ENCODE measurements at regions not wholly inside any gene's neighbourhood (a gene's known extent, or its start where the extent isn't known, plus 50 kb on each side); places are given as distances from the start of the nearest gene placed in this dataset.
"Not testable (repeated sequence)": the region's sequence is repeated elsewhere in the genome, so short reads cannot be mapped to it uniquely, and the experiment has no call there.

GRCh38 chr6:43884652-43885022, 114.6 kb downstream of the VEGFA start:
- Histone ChIP-seq H2AFZ (ENCODE audit: low read length, unreplicated experiment) (no peak overlapping the region), H3K27ac (ENCODE audit: low read depth, low read length) (no peak overlapping the region), H3K27me3 (ENCODE audit: insufficient read depth, low read length) (no peaks in the 10 kb centered on the region), H3K4me3 (ENCODE audit: low read depth, low read length) (no peak overlapping the region), H3K79me2 (ENCODE audit: control insufficient read depth, insufficient read depth, low read length, unreplicated experiment) (no peaks in the 10 kb centered on the region), H3K36me3 (ENCODE audit: insufficient read depth, low read length) (no peaks in the 10 kb centered on the region), H3K4me1 (ENCODE audit: control insufficient read depth, insufficient read depth, low read length, unreplicated experiment) (no peaks in the 10 kb centered on the region)

- H3K79me2 ChIP-seq (ENCODE audit: control insufficient read depth, insufficient read depth, low read length, unreplicated experiment), result no peaks in the 10 kb centered on the region
- H3K36me3 ChIP-seq (ENCODE audit: insufficient read depth, low read length), result no peaks in the 10 kb centered on the region
- no peaks in the 10 kb centered on the region for H3K27me3 ChIP-seq (ENCODE audit: insufficient read depth, low read length)
- H2AFZ ChIP-seq (ENCODE audit: low read length, unreplicated experiment), result no peak overlapping the region
- no peak overlapping the region for H3K27ac ChIP-seq (ENCODE audit: low read depth, low read length)
- no peaks in the 10 kb centered on the region for H3K4me1 ChIP-seq (ENCODE audit: control insufficient read depth, insufficient read depth, low read length, unreplicated experiment)
- no peak overlapping the region for H3K4me3 ChIP-seq (ENCODE audit: low read depth, low read length)
These were observed 114.0 kb downstream of the VEGFA start for GRCh38 chr6:43883847-43884651.

- not testable (repeated sequence) for H3K27me3 ChIP-seq (ENCODE audit: insufficient read depth, low read length); H3K36me3 ChIP-seq (ENCODE audit: insufficient read depth, low read length); H3K79me2 ChIP-seq (ENCODE audit: control insufficient read depth, insufficient read depth, low read length, unreplicated experiment); H2AFZ ChIP-seq (ENCODE audit: low read length, unreplicated experiment); H3K4me3 ChIP-seq (ENCODE audit: low read depth, low read length); H3K4me1 ChIP-seq (ENCODE audit: control insufficient read depth, insufficient read depth, low read length, unreplicated experiment); H3K27ac ChIP-seq (ENCODE audit: low read depth, low read length)
These were observed 112.9 kb downstream of the VEGFA start for GRCh38 chr6:43882690-43883448.

GRCh38 chr6:43880236-43881137, 110.5 kb downstream of the VEGFA start:
- no peaks in the 10 kb centered on the region for H3K79me2 ChIP-seq (ENCODE audit: control insufficient read depth, insufficient read depth, low read length, unreplicated experiment)
- H3K36me3 ChIP-seq (ENCODE audit: insufficient read depth, low read length), result no peaks in the 10 kb centered on the region
- H3K27me3 ChIP-seq (ENCODE audit: insufficient read depth, low read length), result no peaks in the 10 kb centered on the region
- H3K27ac ChIP-seq (ENCODE audit: low read depth, low read length), result no peak overlapping the region
- no peak overlapping the region for H3K4me3 ChIP-seq (ENCODE audit: low read depth, low read length)
- no peak overlapping the region for H2AFZ ChIP-seq (ENCODE audit: low read length, unreplicated experiment)
- H3K4me1 ChIP-seq (ENCODE audit: control insufficient read depth, insufficient read depth, low read length, unreplicated experiment), result no peaks in the 10 kb centered on the region

- H3K27ac ChIP-seq (ENCODE audit: low read depth, low read length), result no peak overlapping the region
- no peaks in the 10 kb centered on the region for H3K79me2 ChIP-seq (ENCODE audit: control insufficient read depth, insufficient read depth, low read length, unreplicated experiment)
- H3K4me1 ChIP-seq (ENCODE audit: control insufficient read depth, insufficient read depth, low read length, unreplicated experiment), result no peaks in the 10 kb centered on the region
- H3K4me3 ChIP-seq (ENCODE audit: low read depth, low read length), result no peak overlapping the region
- no peaks in the 10 kb centered on the region for H3K27me3 ChIP-seq (ENCODE audit: insufficient read depth, low read length)
- no peak overlapping the region for H2AFZ ChIP-seq (ENCODE audit: low read length, unreplicated experiment)
- H3K36me3 ChIP-seq (ENCODE audit: insufficient read depth, low read length), result no peaks in the 10 kb centered on the region
These were observed 109.7 kb downstream of the VEGFA start for GRCh38 chr6:43879722-43880121.

- Histone ChIP-seq H3K36me3 (ENCODE audit: insufficient read depth, low read length) (no peaks in the 10 kb centered on the region), H3K27me3 (ENCODE audit: insufficient read depth, low read length) (no peaks in the 10 kb centered on the region), H3K27ac (ENCODE audit: low read depth, low read length) (no peak overlapping the region), H3K4me3 (ENCODE audit: low read depth, low read length) (no peak overlapping the region), H3K79me2 (ENCODE audit: control insufficient read depth, insufficient read depth, low read length, unreplicated experiment) (no peaks in the 10 kb centered on the region), H3K4me1 (ENCODE audit: control insufficient read depth, insufficient read depth, low read length, unreplicated experiment) (no peaks in the 10 kb centered on the region), H2AFZ (ENCODE audit: low read length, unreplicated experiment) (no peak overlapping the region)
These were observed 108.9 kb downstream of the VEGFA start for GRCh38 chr6:43878823-43879495.

- no peaks in the 10 kb centered on the region for H3K4me1 ChIP-seq (ENCODE audit: control insufficient read depth, insufficient read depth, low read length, unreplicated experiment)
- H3K27me3 ChIP-seq (ENCODE audit: insufficient read depth, low read length), result no peaks in the 10 kb centered on the region
- H2AFZ ChIP-seq (ENCODE audit: low read length, unreplicated experiment), result no peak overlapping the region
- H3K36me3 ChIP-seq (ENCODE audit: insufficient read depth, low read length), result no peaks in the 10 kb centered on the region
- H3K79me2 ChIP-seq (ENCODE audit: control insufficient read depth, insufficient read depth, low read length, unreplicated experiment), result no peaks in the 10 kb centered on the region
- no peak overlapping the region for H3K27ac ChIP-seq (ENCODE audit: low read depth, low read length)
- H3K4me3 ChIP-seq (ENCODE audit: low read depth, low read length), result no peak overlapping the region
These were observed 108.2 kb downstream of the VEGFA start for GRCh38 chr6:43878127-43878634.

- Histone ChIP-seq H2AFZ (ENCODE audit: low read length, unreplicated experiment) (no peak overlapping the region), H3K36me3 (ENCODE audit: insufficient read depth, low read length) (no peaks in the 10 kb centered on the region), H3K4me1 (ENCODE audit: control insufficient read depth, insufficient read depth, low read length, unreplicated experiment) (no peaks in the 10 kb centered on the region), H3K27ac (ENCODE audit: low read depth, low read length) (no peak overlapping the region), H3K4me3 (ENCODE audit: low read depth, low read length) (no peak overlapping the region), H3K27me3 (ENCODE audit: insufficient read depth, low read length) (no peaks in the 10 kb centered on the region), H3K79me2 (ENCODE audit: control insufficient read depth, insufficient read depth, low read length, unreplicated experiment) (no peaks in the 10 kb centered on the region)
These were observed 107.6 kb downstream of the VEGFA start for GRCh38 chr6:43877463-43878126.

- H3K27ac ChIP-seq (ENCODE audit: low read depth, low read length), result no peak overlapping the region
These were observed 107.0 kb downstream of the VEGFA start for GRCh38 chr6:43877036-43877435.

More at GRCh38 chr6:43877036-43877435, 107.0 kb downstream of the VEGFA start:
- no peaks in the 10 kb centered on the region for H3K4me1 ChIP-seq (ENCODE audit: control insufficient read depth, insufficient read depth, low read length, unreplicated experiment)
- H3K36me3 ChIP-seq (ENCODE audit: insufficient read depth, low read length), result no peaks in the 10 kb centered on the region
- no peaks in the 10 kb centered on the region for H3K79me2 ChIP-seq (ENCODE audit: control insufficient read depth, insufficient read depth, low read length, unreplicated experiment)
- no peak overlapping the region for H2AFZ ChIP-seq (ENCODE audit: low read length, unreplicated experiment)
- H3K27me3 ChIP-seq (ENCODE audit: insufficient read depth, low read length), result peaks cover 4% of the 10 kb centered on the region; the same call in 1 of the 2 replicates
- H3K4me3 ChIP-seq (ENCODE audit: low read depth, low read length), result no peak overlapping the region
